ENCODE measurements at regions not wholly inside any gene's neighbourhood (a gene's known extent, or its start where the extent isn't known, plus 50 kb on each side); places are given as distances from the start of the nearest gene placed in this dataset.

DNA sequence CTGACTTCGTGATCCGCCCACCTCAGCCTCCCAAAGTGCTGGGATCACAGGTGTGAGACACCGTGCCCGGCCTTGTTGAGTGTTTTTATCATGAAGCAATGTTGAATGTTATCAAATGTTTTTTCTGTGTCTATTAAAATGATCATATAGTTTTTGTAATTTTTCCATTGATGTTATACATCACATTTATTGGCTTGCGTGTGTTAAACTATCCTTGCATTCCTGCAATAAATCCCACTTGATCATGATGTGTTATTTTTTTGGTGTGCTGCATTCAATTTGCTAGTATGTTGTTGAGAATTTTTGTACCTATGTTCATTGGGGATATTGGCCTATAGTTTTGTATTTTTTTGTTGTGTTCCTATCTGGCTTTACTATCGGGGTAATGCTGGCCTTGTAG is 113.1 kb upstream of the PARD3B start:
- Histone ChIP-seq H3K4me1 (no peaks in the 10 kb centered on the region), H3K27ac (no peak overlapping the region), H3K9me3 (peaks cover 0 to 26% (median 7%) of the 10 kb centered on the region in 4 donors), H3K36me3 (no peaks in the 10 kb centered on the region), H3K4me3 (no peak overlapping the region), H3K27me3 (no peaks in the 10 kb centered on the region)
- WGBS, 2 donors, result 97 to 99% methylated on average over 6 of the region's 6 CpGs
- DNase-seq (ENCODE audit: low spot score in 2 of 2), result no peak
- TF ChIP-seq EP300 (IDR thresholded peaks at IDR 0.05) (no peak), POLR2A (IDR thresholded peaks at IDR 0.05) (no peak)
- TF ChIP-seq, protein P1, sequence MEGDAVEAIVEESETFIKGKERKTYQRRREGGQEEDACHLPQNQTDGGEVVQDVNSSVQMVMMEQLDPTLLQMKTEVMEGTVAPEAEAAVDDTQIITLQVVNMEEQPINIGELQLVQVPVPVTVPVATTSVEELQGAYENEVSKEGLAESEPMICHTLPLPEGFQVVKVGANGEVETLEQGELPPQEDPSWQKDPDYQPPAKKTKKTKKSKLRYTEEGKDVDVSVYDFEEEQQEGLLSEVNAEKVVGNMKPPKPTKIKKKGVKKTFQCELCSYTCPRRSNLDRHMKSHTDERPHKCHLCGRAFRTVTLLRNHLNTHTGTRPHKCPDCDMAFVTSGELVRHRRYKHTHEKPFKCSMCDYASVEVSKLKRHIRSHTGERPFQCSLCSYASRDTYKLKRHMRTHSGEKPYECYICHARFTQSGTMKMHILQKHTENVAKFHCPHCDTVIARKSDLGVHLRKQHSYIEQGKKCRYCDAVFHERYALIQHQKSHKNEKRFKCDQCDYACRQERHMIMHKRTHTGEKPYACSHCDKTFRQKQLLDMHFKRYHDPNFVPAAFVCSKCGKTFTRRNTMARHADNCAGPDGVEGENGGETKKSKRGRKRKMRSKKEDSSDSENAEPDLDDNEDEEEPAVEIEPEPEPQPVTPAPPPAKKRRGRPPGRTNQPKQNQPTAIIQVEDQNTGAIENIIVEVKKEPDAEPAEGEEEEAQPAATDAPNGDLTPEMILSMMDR (IDR thresholded peaks at IDR 0.05), result no peak

DNA sequence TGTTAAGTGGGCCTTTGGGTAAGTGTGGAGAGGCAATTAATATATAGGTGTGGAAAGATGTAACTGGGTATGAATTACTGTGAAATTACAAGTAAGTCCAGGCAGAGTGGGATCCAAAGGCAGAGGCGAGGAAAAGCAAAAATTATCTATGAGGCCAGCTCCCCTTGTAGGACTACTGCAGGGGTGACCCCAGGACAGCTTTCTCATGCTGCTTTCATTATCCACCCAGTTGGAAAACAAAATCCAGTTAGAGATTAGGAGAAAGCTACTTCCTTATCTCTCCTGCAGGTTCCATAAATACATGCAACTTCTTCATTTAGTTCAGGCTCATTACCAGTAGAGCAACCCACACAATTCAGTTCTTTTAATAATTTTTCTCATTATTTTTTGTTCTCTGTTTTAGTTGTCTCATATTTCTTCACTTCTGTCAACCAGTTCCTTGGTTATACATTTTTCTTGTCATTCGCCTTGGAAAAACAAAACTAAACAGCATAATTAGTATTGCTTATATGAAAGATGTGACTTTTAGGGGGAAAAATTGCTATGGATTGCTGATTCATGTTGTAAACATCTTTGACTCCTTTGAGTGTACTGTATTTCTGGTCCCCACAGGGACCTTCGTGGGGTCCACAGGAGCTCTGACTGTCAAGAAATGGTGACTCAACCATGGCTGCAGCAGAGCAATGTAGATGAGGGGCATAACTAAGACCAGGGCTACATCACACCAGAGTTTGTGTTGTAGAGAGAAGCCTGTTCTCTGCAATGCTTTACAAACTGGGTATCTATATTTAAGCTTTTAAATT is 110.4 kb upstream of the PARD3B start:
- H3K36me3 ChIP-seq, result no peaks in the 10 kb centered on the region

DNA sequence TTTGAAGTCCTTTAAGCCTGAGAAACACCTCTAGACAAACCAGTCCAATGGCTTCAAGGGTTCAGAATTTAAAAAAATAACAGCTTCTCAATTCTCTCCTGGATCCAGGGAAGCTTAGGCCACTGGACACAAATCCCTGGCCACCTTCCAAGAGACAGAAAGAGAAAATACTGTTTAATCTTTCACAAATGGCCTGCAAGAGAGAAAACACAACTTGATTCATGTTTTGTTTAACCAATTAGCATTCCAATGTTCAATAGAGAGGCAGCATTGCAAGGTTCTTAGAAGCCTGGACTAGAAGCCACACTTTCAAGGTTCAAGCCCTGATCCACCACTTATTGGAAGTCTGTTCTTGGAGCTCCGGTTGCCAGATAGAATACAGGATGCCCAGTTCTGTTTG is 109.0 kb upstream of the PARD3B start:
- Histone ChIP-seq H3K36me3 (no peaks in the 10 kb centered on the region), H3K4me3 (no peak overlapping the region), H3K27ac (no peak overlapping the region), H3K9me3 (peaks cover 0 to 25% (median 7%) of the 10 kb centered on the region in 4 donors), H3K4me1 (no peaks in the 10 kb centered on the region), H3K27me3 (no peaks in the 10 kb centered on the region)
- no peak for DNase-seq (ENCODE audit: low spot score in 2 of 2)
- 71 to 78% methylated on average over 1 of the region's 1 CpG for WGBS, 2 donors
- TF ChIP-seq, protein P1 (IDR thresholded peaks at IDR 0.05), result no peak
- TF ChIP-seq EP300 (IDR thresholded peaks at IDR 0.05) (no peak), POLR2A (IDR thresholded peaks at IDR 0.05) (no peak)

More for the DNA sequence above, 110.4 kb upstream of the PARD3B start:
- WGBS, 2 donors, result 76 to 77% methylated on average over 3 of the region's 3 CpGs
- Histone ChIP-seq H3K4me3 (no peak overlapping the region), H3K9me3 (peaks cover 0 to 26% (median 7%) of the 10 kb centered on the region in 4 donors), H3K27ac (no peak overlapping the region), H3K4me1 (no peaks in the 10 kb centered on the region), H3K27me3 (no peaks in the 10 kb centered on the region)
- DNase-seq (ENCODE audit: low spot score in 2 of 2), result no peak
- no peak for TF ChIP-seq EP300 (IDR thresholded peaks at IDR 0.05)
- TF ChIP-seq POLR2A (IDR thresholded peaks at IDR 0.05), result no peak
- TF ChIP-seq, protein P1 (IDR thresholded peaks at IDR 0.05), result no peak

DNA sequence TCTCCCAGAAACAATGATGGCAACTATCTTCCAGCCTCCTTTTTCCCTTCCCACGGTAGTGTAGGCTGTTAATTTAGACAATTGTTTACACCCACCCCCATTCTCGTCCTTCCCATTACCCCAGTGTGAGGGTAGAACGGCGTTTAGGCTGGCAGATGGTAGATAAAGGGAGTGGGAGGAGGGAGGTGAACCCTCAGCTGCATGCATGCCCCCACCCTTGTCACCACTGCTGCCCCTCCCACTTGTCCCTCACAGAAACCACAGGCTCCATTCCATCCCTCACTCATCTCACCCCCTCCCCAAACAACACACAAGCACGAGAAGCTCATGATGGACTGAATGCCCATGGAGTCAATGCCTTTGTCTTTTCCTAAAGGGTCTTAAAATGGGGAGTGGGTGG is 107.9 kb upstream of the PARD3B start:
- no peaks in the 10 kb centered on the region for H3K4me1 ChIP-seq
- DNase-seq (ENCODE audit: low spot score in 2 of 2), result no peak
- H3K4me3 ChIP-seq, result no peak overlapping the region
- H3K36me3 ChIP-seq, result no peaks in the 10 kb centered on the region
- H3K27me3 ChIP-seq, result no peaks in the 10 kb centered on the region
- H3K27ac ChIP-seq, result no peak overlapping the region
- peaks cover 0 to 14% (median 4%) of the 10 kb centered on the region in 4 donors for H3K9me3 ChIP-seq
- WGBS, 2 donors, result 38 to 42% methylated on average over 4 to 5 of the region's 5 CpGs
- no peak for TF ChIP-seq EP300 (IDR thresholded peaks at IDR 0.05)
- no peak for TF ChIP-seq POLR2A (IDR thresholded peaks at IDR 0.05)
- TF ChIP-seq, protein P1 (IDR thresholded peaks at IDR 0.05), result no peak
